HG03469 (cell line): ENCODE measurements at regions not wholly inside any gene's neighbourhood (a gene's known extent, or its start where the extent isn't known, plus 50 kb on each side); places are given as distances from the start of the nearest gene placed in this dataset.
"Not testable (repeated sequence)": the region's sequence is repeated elsewhere in the genome, so short reads cannot be mapped to it uniquely, and the experiment has no call there.

Experiments
- ATAC-seq: cut with Tn5 transposase; IDR thresholded peaks from one replicate; pipeline ENCODE4 v1.9.1; 2021; ENCODE audit warnings: mild to moderate bottlenecking, moderate library complexity, moderate number of reproducible peaks; ENCODE audit not compliant: unreplicated experiment

GRCh38 chr2:159880729-159881128 is 82.7 kb upstream of the CD302 start:
- ATAC-seq: no peak

GRCh38 chr2:159879051-159879604 is 81.1 kb upstream of the CD302 start:
- peak; percentile 76 for ATAC-seq

GRCh38 chr2:159875083-159875482 is 77.1 kb upstream of the CD302 start:
- no peak for ATAC-seq

- ATAC-seq: no peak
These were observed 75.2 kb upstream of the CD302 start for GRCh38 chr2:159873258-159873657.

GRCh38 chr2:159872353-159872752 is 74.3 kb upstream of the CD302 start:
- ATAC-seq: no peak

GRCh38 chr2:159868598-159869159 is 70.7 kb upstream of the CD302 start:
- not testable (repeated sequence) for ATAC-seq

GRCh38 chr2:159867567-159868361 is 69.8 kb upstream of the CD302 start:
- no peak for ATAC-seq

- ATAC-seq: no peak
These were observed 65.6 kb upstream of the CD302 start for GRCh38 chr2:159863526-159864160.

- ATAC-seq: no peak
These were observed 62.7 kb upstream of the CD302 start for GRCh38 chr2:159860581-159861310.

- no peak for ATAC-seq
These were observed 61.6 kb upstream of the CD302 start for GRCh38 chr2:159859583-159859982.

- ATAC-seq: no peak
These were observed 58.8 kb upstream of the CD302 start for GRCh38 chr2:159856760-159857159.

- ATAC-seq: no peak
These were observed 57.6 kb upstream of the CD302 start for GRCh38 chr2:159855557-159856061.

- no peak for ATAC-seq
These were observed 57.1 kb upstream of the CD302 start for GRCh38 chr2:159855143-159855542.

- no peak for ATAC-seq
These were observed 56.5 kb upstream of the CD302 start for GRCh38 chr2:159854481-159854880.

- ATAC-seq: no peak
These were observed 55.1 kb upstream of the CD302 start for GRCh38 chr2:159853101-159853500.

- no peak for ATAC-seq
These were observed 53.9 kb upstream of the CD302 start for GRCh38 chr2:159851941-159852340.

- ATAC-seq: no peak
These were observed 52.8 kb upstream of the CD302 start for GRCh38 chr2:159850789-159851188.

- ATAC-seq: no peak
These were observed 51.3 kb upstream of the CD302 start for GRCh38 chr2:159849160-159849813.
